NCI-H2196 (cell line): ENCODE measurements at regions not wholly inside any gene's neighbourhood (a gene's known extent, or its start where the extent isn't known, plus 50 kb on each side); places are given as distances from the start of the nearest gene placed in this dataset.
"Not testable (repeated sequence)": the region's sequence is repeated elsewhere in the genome, so short reads cannot be mapped to it uniquely, and the experiment has no call there.

Source experiments
- DNase-seq: peaks from one replicate; lab custom pipeline; 2025; ENCODE audit not compliant: unreplicated experiment; lab: John Stamatoyannopoulos, UW

GRCh38 chr10:90112681-90113080, 411.3 kb downstream of the KIF20B start:
- no peak for DNase-seq

- not testable (repeated sequence) for DNase-seq
Observed at GRCh38 chr10:90118567-90118966, 417.2 kb downstream of the KIF20B start.

GRCh38 chr10:90119631-90120280, 418.4 kb downstream of the KIF20B start:
- not testable (repeated sequence) for DNase-seq

GRCh38 chr10:90125456-90126255, 424.3 kb downstream of the KIF20B start:
- DNase-seq, result no peak

- DNase-seq, result no peak
Observed at GRCh38 chr10:90126256-90126595, 424.8 kb downstream of the KIF20B start.

GRCh38 chr10:90130321-90131086, 429.1 kb downstream of the KIF20B start:
- DNase-seq, result no peak

- no peak for DNase-seq
Observed at GRCh38 chr10:90133606-90134005, 432.2 kb downstream of the KIF20B start.

GRCh38 chr10:90136731-90137316, 435.4 kb downstream of the KIF20B start:
- DNase-seq, result no peak

GRCh38 chr10:90138844-90139243, 437.5 kb downstream of the KIF20B start:
- no peak for DNase-seq

GRCh38 chr10:90141791-90142190, 440.4 kb downstream of the KIF20B start:
- DNase-seq, result no peak

GRCh38 chr10:90143937-90144336, 442.5 kb downstream of the KIF20B start:
- DNase-seq, result no peak

GRCh38 chr10:90148116-90148855, 446.9 kb downstream of the KIF20B start:
- DNase-seq, result no peak

GRCh38 chr10:90149563-90149962, 448.2 kb downstream of the KIF20B start:
- DNase-seq, result no peak

- DNase-seq, result no peak
Observed at GRCh38 chr10:90162271-90162853, 461.0 kb downstream of the KIF20B start.

GRCh38 chr10:90167174-90168064, 466.0 kb downstream of the KIF20B start:
- DNase-seq, result no peak

GRCh38 chr10:90168244-90168643, 466.9 kb downstream of the KIF20B start:
- no peak for DNase-seq

GRCh38 chr10:90171014-90171722, 469.8 kb downstream of the KIF20B start:
- no peak for DNase-seq

GRCh38 chr10:90174531-90174930, 473.1 kb downstream of the KIF20B start:
- no peak for DNase-seq

- DNase-seq, result no peak
Observed at GRCh38 chr10:90175161-90175681, 473.8 kb downstream of the KIF20B start.
